Fibroblast of villous mesenchyme (primary cell): ENCODE measurements at regions not wholly inside any gene's neighbourhood (a gene's known extent, or its start where the extent isn't known, plus 50 kb on each side); places are given as distances from the start of the nearest gene placed in this dataset.

Experiments used
- DNase-seq: peaks from one replicate; pipeline ENCODE4 v3.0.0-alpha.2; 2010; ENCODE audit warnings: low read depth
- H3K4me3 ChIP-seq: 2 replicates; pipeline ENCODE4 v1.5.1; 2011; ENCODE audit warnings: low read depth, mild to moderate bottlenecking, low read length
- TF ChIP-seq, protein P1 (sequence below): IDR thresholded peaks from 2 replicates; pipeline ENCODE4 v1.5.1; 2012; ENCODE audit warnings: low read depth, mild to moderate bottlenecking, low read length; ENCODE audit not compliant: insufficient read depth

DNA sequence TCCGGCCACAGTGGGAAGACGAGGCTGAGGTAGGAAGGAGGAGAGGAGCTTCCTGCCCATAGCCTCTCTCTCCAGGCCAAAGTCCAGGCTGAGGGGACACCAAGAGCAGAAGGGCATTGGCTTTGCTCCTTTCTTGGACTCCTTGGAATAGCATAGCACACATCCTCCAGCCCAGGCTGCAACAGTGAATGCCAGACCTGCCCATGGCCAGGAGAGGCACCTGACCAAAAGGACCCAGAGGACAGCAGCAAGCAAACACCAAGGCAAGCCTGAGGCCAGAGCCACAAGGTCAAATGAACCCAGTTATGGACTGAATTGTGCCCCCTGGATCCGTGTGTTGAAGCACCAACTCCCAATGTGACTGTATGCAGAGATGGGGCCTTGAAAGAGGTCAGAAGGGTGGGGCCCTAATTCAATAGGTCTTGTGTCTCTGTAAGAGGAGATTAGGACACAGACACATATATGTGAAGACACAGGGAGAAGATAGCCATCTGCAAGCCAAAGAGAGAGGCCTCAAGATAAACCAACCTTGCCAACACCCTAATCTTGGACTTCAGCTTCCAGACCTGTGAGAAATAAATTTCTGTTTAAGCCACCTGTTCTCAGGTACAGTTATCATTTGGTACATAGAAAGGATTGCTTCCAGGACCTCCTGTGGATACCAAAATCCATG, 126.5 kb upstream of the NXT1 start:
- DNase-seq, result no peak
- TF ChIP-seq, protein P1, sequence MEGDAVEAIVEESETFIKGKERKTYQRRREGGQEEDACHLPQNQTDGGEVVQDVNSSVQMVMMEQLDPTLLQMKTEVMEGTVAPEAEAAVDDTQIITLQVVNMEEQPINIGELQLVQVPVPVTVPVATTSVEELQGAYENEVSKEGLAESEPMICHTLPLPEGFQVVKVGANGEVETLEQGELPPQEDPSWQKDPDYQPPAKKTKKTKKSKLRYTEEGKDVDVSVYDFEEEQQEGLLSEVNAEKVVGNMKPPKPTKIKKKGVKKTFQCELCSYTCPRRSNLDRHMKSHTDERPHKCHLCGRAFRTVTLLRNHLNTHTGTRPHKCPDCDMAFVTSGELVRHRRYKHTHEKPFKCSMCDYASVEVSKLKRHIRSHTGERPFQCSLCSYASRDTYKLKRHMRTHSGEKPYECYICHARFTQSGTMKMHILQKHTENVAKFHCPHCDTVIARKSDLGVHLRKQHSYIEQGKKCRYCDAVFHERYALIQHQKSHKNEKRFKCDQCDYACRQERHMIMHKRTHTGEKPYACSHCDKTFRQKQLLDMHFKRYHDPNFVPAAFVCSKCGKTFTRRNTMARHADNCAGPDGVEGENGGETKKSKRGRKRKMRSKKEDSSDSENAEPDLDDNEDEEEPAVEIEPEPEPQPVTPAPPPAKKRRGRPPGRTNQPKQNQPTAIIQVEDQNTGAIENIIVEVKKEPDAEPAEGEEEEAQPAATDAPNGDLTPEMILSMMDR, result no peak
- no peak overlapping the region for H3K4me3 ChIP-seq

- no peak for DNase-seq
- no peak overlapping the region for H3K4me3 ChIP-seq
- TF ChIP-seq, protein P1, result no peak
These were observed 127.9 kb upstream of the NXT1 start for GRCh38 chr20:23222531-23223200.

DNA sequence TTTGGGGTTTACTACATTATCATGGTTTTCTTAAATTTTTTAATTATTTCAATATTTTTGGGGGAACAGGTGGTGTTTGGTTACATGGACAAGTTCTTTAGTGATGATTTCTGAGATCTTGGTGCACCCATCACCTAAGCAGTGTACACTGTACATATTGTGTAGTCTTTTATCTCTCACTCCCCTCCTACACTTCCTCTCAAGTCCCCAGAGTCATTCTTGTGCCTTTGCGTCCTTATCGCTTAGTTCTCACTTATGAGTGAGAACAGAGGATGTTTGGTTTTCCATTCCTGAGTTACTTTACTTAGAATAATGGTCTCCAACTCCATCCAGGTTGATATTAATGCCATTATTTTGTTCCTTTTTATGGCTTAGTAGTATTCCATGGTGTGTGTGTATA, 130.9 kb upstream of the CD93 start:
- DNase-seq, result no peak
- TF ChIP-seq, protein P1, result no peak
- no peak overlapping the region for H3K4me3 ChIP-seq

DNA sequence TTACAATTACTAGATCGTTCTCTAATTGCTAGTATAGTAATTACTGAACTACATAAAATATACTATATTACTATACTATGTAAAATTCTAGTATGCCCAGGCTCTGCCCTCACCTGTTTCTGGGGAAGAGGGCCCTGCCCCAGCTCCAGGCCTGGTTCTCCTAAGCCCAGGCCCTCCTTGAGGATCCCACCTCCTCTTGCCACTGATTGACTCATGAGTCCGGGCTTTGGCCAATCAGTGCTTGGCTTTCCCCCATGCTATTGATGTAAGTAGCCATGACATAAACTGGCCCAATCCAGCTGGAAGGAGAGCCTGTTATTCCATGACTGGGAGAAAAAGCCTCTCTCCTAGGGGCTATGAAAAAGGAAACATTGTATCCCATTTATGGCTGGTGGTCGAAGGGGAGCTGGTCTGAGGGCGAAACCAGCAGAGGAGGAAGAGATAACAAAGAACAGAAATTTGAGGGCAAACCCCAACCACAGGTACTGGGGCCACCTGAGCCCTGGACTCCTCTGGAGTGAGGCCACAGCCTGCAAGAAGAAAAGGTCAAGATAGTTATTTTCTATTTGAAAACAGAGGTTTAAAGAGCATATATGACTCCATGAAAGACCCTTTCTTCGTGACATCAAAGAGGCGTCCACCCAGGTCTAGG, 129.3 kb upstream of the CD93 start:
- no peak overlapping the region for H3K4me3 ChIP-seq
- TF ChIP-seq, protein P1, result no peak
- DNase-seq, result no peak

- TF ChIP-seq, protein P1, result no peak
- DNase-seq, result no peak
- no peak overlapping the region for H3K4me3 ChIP-seq
These were observed 128.8 kb upstream of the CD93 start for GRCh38 chr20:23214903-23215302.

DNA sequence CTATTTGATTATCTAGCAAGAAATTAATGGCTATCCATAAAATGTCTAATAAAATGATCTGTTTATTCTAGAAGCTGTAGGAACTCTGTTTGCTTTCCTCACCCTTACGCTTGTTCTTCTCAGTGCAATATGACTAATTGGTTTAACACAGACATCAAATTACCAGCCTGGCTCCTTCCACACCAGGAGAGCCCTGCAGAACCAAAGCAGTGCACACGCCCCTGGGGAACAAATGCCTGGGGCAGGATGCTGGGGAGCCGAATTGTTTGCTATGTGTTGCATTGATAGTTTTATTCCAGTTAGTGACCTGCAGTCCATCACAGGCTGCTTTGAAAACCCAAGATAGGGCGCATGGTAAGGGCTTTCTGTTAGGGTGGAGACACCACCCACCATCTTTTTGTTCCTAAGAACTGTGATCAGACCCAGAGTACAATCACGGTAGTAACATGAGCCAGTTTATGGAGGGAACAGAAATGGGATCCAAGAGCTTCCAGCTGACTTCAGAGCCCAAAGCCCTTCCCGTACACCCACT, 126.4 kb upstream of the CD93 start:
- TF ChIP-seq, protein P1, result no peak
- no peak overlapping the region for H3K4me3 ChIP-seq
- DNase-seq, result no peak
